Peyer's patch (tissue), 4 donors: ENCODE measurements at regions not wholly inside any gene's neighbourhood (a gene's known extent, or its start where the extent isn't known, plus 50 kb on each side); places are given as distances from the start of the nearest gene placed in this dataset.

Experiments
- DNase-seq, 3 donors: peaks; one replicate each; pipeline ENCODE4 v3.0.0-alpha.2; 2017 to 2019
- H3K27ac ChIP-seq, 4 donors: fragments of 200-600 bp; sonication (generic); one replicate each; pipeline ENCODE4 v1.5.1; 2016 to 2019
- H3K27me3 ChIP-seq, 2 donors: fragments of 200-600 bp; sonication (generic); one replicate each; pipeline ENCODE4 v1.5.1; 2019
- H3K36me3 ChIP-seq, 3 donors: fragments of 200-600 bp; sonication (generic); one replicate each; pipeline ENCODE4 v1.5.1; 2016 to 2019
- H3K4me1 ChIP-seq, 4 donors: fragments of 200-600 bp; sonication (generic); one replicate each; pipeline ENCODE4 v1.5.1; 2016 to 2019
- H3K4me3 ChIP-seq, 4 donors: fragments of 200-600 bp; sonication (generic); 1 replicate in 3 of 4; 2 replicates in 1 of 4; pipeline ENCODE4 v1.5.1; 2016 to 2019; ENCODE audit warnings: mild to moderate bottlenecking in 1 of 4
- H3K9me3 ChIP-seq, 4 donors: fragments of 200-600 bp; sonication (generic); one replicate each; pipeline ENCODE4 v1.5.1; 2016 to 2019; ENCODE audit warnings: mild to moderate bottlenecking in 1 of 4
- POLR2A ChIP-seq, 2 donors: fragments of 450-650 bp; IDR thresholded peaks; one replicate each; pipeline ENCODE4 v1.5.1; 2017; ENCODE audit warnings: antibody characterized with exemption in 2 of 2, mild to moderate bottlenecking in 2 of 2, moderate library complexity in 2 of 2
- TF ChIP-seq, protein P1 (sequence below), 6 experiments: fragments of 450-650 bp in 4 of 6; fragments of 200-600 bp in 2 of 6; sonication (generic) in 1 of 6; IDR thresholded peaks; one replicate each; pipeline ENCODE4 v1.5.1; 2017 to 2019; ENCODE audit warnings: antibody characterized with exemption in 6 of 6, mild to moderate bottlenecking in 3 of 6, moderate library complexity in 1 of 6

DNA sequence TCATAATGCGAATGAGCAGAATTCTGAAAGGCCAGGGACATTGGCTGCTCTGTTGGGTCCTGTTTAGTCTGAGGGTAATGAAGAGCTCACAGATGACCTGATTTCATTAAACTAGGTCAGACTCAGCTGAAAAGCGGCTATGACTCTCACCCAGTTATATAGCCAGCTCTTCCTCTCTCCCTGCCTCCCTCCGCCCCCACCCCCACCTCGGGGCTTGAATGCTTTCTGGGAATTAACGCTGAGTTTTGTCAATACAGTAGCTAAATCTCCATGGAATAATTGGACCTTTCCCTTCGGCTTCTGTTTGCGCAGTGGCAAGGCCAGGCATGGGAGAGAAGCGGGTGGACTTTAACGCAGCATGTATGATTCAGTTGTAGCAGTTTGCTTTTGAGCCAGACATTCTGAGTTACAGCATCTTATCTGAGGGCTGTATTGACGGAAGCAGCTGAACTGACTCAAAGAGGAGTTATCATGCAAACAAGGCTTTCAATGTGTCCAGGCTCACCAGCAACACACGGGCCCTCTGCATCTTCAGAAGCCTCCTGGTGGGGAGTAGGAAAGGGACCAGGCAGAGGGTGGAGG is 110.6 kb downstream of the MYCN start:
- no peak for TF ChIP-seq POLR2A (IDR thresholded peaks at IDR 0.05)
- TF ChIP-seq, protein P1, sequence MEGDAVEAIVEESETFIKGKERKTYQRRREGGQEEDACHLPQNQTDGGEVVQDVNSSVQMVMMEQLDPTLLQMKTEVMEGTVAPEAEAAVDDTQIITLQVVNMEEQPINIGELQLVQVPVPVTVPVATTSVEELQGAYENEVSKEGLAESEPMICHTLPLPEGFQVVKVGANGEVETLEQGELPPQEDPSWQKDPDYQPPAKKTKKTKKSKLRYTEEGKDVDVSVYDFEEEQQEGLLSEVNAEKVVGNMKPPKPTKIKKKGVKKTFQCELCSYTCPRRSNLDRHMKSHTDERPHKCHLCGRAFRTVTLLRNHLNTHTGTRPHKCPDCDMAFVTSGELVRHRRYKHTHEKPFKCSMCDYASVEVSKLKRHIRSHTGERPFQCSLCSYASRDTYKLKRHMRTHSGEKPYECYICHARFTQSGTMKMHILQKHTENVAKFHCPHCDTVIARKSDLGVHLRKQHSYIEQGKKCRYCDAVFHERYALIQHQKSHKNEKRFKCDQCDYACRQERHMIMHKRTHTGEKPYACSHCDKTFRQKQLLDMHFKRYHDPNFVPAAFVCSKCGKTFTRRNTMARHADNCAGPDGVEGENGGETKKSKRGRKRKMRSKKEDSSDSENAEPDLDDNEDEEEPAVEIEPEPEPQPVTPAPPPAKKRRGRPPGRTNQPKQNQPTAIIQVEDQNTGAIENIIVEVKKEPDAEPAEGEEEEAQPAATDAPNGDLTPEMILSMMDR (IDR thresholded peaks at IDR 0.05), result no peak
- no peak overlapping the region for H3K4me3 ChIP-seq
- no peaks in the 10 kb centered on the region for H3K36me3 ChIP-seq
- no peak overlapping the region for H3K27ac ChIP-seq
- no peaks in the 10 kb centered on the region for H3K9me3 ChIP-seq
- H3K27me3 ChIP-seq, result no peaks in the 10 kb centered on the region
- peaks cover 0 to 4% (median 0%) of the 10 kb centered on the region in 4 donors for H3K4me1 ChIP-seq
- DNase-seq, result no peak

DNA sequence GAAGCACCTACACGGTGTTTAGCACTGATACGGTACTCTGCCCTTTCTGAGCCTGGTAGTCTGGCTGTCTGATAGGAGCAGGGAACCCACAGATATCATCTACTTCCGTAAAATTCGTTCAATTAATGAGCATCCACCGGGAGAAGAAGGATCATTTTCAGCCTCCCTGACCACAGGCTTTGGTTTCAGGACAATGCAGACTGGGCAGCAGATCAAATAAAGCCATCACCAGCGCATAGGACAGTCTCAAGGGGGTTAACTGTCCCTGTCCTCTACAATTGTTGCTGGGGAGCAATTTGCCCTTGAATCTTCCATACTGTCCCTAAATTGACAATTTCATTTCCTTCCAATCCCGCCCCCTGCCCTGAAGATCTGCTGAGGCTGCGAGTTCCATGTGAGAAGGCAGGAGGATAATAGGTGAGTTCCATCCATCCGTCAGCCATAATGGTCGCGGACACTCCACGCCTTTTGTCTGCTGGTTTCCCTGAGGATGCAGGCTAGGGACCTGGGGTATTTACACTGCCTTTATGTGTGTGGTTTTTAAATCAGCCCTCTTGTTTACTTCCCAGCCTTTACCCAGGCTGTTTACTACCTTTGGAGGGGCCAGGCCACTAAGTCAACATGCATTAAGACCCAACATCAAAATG is 110.0 kb downstream of the MYCN start:
- TF ChIP-seq, protein P1 (IDR thresholded peaks at IDR 0.05), result no peak
- no peak for TF ChIP-seq POLR2A (IDR thresholded peaks at IDR 0.05)
- Histone ChIP-seq H3K27ac (no peak overlapping the region), H3K9me3 (no peaks in the 10 kb centered on the region), H3K36me3 (no peaks in the 10 kb centered on the region), H3K4me3 (no peak overlapping the region), H3K27me3 (no peaks in the 10 kb centered on the region), H3K4me1 (no peaks in the 10 kb centered on the region)
- DNase-seq, result no peak

DNA sequence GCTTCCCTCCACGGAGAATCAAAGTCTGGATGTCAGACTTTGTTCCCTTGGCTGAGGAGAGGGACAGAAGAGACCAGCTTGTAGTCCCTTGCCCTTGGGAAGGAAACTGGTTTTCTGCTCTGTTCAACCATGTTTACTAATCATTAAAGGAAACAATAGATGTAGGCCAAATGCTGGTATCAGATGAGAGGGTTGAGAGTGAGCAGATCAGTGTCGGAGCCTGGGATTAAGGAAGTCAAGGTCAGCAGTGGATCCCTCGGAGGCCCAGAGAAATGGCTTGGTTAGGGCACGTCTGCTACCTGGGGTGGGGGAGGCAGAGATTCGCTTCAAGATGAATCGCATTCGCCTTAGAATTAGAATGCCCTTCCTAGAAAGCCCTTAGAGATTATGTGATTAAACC is 109.1 kb downstream of the MYCN start:
- Histone ChIP-seq H3K27ac (no peak overlapping the region), H3K36me3 (no peaks in the 10 kb centered on the region), H3K9me3 (no peaks in the 10 kb centered on the region), H3K27me3 (no peaks in the 10 kb centered on the region), H3K4me1 (no peaks in the 10 kb centered on the region), H3K4me3 (no peak overlapping the region)
- no peak for DNase-seq
- TF ChIP-seq, protein P1 (IDR thresholded peaks at IDR 0.05), result no peak
- no peak for TF ChIP-seq POLR2A (IDR thresholded peaks at IDR 0.05)

DNA sequence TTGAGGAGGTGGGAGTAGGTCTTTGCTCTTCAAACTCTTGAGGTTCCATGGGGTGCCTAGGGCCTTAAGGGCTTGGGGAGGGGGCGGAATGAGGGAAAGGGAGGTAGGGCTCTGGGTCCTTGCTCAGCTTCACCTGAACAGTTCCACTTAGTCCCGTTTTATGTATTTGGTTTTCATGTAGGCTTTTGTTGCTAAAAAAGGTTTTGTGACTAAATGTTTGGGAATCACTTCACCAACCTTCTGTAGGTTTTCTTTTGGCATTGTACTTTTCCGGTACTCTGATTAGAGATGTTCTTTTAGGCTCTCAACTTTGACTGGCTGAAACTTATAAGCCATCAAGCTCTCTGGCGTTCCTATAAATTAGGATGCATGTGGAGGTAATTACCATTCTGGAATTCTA is 108.1 kb downstream of the MYCN start:
- H3K27ac ChIP-seq, result no peak overlapping the region
- no peaks in the 10 kb centered on the region for H3K9me3 ChIP-seq
- no peaks in the 10 kb centered on the region for H3K36me3 ChIP-seq
- no peak overlapping the region for H3K4me3 ChIP-seq
- no peak for DNase-seq
- TF ChIP-seq, protein P1 (IDR thresholded peaks at IDR 0.05), result no peak
- no peak for TF ChIP-seq POLR2A (IDR thresholded peaks at IDR 0.05)
- H3K4me1 ChIP-seq, result no peaks in the 10 kb centered on the region
- no peaks in the 10 kb centered on the region for H3K27me3 ChIP-seq

DNA sequence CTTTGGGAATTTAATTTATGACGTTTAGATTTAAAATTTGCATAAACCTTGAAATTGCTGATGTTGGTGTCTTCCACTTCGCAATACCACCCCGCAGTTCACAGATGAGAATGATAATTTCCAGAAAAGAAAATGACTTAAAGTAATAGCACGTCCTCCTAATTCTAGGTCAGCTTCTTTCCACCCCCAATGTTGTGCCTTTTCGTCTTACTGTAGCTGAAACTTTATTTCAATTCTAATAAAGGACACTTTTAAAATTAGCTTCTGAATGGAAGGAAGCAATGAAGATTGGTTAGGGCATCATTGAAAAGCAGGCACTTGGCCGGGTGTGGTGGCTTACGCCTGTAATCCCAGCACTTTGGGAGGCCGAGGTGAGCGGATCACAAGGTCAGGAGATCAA is 107.4 kb downstream of the MYCN start:
- no peaks in the 10 kb centered on the region for H3K4me1 ChIP-seq
- no peak for DNase-seq

More for the DNA sequence above, 107.4 kb downstream of the MYCN start:
- Histone ChIP-seq H3K36me3 (no peaks in the 10 kb centered on the region), H3K4me3 (no peak overlapping the region), H3K9me3 (no peaks in the 10 kb centered on the region), H3K27ac (no peak overlapping the region), H3K27me3 (no peaks in the 10 kb centered on the region)
- TF ChIP-seq, protein P1 (IDR thresholded peaks at IDR 0.05), result no peak
- TF ChIP-seq POLR2A (IDR thresholded peaks at IDR 0.05), result no peak
